IPS-15b (cell line): ENCODE measurements at regions not wholly inside any gene's neighbourhood (a gene's known extent, or its start where the extent isn't known, plus 50 kb on each side); places are given as distances from the start of the nearest gene placed in this dataset.

Experiments
- H3K27me3 ChIP-seq: one replicate; pipeline ENCODE4 v1.6.1; 2013; ENCODE audit warnings: low read length; ENCODE audit not compliant: control insufficient read depth, insufficient read depth
- H3K36me3 ChIP-seq: one replicate; pipeline ENCODE4 v1.6.1; 2013; ENCODE audit warnings: low read length; ENCODE audit not compliant: control insufficient read depth, insufficient read depth
- H3K4me1 ChIP-seq: one replicate; pipeline ENCODE4 v1.6.1; 2013; ENCODE audit warnings: mild to moderate bottlenecking, low read length; ENCODE audit not compliant: control insufficient read depth, insufficient read depth
- H3K4me3 ChIP-seq: one replicate; pipeline ENCODE4 v1.5.1; 2013; ENCODE audit warnings: low read depth, low read length
- H3K9ac ChIP-seq: one replicate; pipeline ENCODE4 v1.6.1; 2013; ENCODE audit warnings: low read depth, mild to moderate bottlenecking, low read length
- H3K9me3 ChIP-seq: one replicate; pipeline ENCODE4 v1.6.1; 2013; ENCODE audit warnings: mild to moderate bottlenecking, low read length; ENCODE audit not compliant: control insufficient read depth, insufficient read depth

DNA sequence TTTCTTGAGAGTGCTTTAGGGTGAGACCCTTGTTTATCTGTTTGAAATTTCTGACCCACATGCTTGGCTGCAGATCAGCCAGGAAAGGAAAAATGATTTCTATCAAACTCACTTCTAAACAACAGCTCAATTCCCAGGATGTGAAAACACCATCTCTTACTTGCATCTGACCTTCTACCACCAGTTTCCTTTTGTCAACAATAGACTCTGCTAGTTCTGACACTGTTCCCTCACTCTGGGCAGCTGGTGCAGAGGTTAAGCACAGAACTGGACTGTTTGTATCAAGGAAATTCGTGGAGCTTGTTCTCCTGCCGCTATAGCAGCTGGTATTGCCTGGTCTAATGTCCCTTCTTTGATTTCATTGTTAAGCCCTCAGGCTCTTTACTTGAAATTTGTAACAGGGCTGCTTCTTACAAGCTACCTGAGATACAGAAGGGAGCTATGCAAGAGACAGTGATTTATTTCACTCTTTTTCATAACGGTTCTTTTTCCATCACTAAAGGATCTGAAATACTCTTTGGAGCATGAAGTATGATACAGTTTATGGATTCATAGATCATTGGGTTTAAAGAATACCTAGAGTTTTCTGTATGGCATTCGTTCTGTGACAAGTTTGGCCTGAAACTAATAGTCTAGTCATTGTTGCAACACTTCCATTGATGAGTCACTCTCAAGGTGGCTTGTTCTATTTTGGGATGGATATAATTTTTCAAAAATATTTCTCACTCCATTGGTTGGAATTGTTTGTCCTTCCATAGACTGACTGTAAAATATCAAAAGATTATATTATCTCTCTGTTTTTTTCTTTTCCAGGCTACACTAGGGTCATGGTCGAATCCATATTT is 178.2 kb upstream of the ZC3H12C start:
- H3K9ac ChIP-seq = no peak overlapping the region
- no peaks in the 10 kb centered on the region for H3K27me3 ChIP-seq
- H3K4me3 ChIP-seq = no peak overlapping the region
- no peaks in the 10 kb centered on the region for H3K4me1 ChIP-seq
- H3K9me3 ChIP-seq = no peaks in the 10 kb centered on the region
- no peaks in the 10 kb centered on the region for H3K36me3 ChIP-seq

DNA sequence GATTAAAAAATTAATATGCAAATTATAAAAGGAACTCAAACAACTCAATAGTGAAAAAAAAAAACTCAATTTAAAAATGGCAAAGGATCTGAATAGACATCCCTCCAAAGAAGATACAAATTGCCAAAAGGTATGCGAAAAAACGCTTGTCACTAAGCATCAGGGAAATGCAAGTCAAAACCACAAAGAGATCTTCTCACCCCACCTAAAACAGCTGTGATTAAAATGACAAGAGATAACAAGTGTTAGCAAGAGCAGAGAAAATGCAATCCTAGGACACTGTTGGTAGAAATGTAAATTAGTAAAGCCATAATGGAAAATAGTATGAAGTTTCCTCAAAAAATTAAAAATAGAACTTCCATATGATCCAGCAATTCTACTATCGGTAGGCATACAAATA is 166.3 kb upstream of the ZC3H12C start:
- Histone ChIP-seq H3K27me3 (no peaks in the 10 kb centered on the region), H3K4me3 (no peak overlapping the region), H3K9ac (no peak overlapping the region), H3K36me3 (no peaks in the 10 kb centered on the region), H3K9me3 (no peaks in the 10 kb centered on the region), H3K4me1 (peaks cover 5% of the 10 kb centered on the region)

DNA sequence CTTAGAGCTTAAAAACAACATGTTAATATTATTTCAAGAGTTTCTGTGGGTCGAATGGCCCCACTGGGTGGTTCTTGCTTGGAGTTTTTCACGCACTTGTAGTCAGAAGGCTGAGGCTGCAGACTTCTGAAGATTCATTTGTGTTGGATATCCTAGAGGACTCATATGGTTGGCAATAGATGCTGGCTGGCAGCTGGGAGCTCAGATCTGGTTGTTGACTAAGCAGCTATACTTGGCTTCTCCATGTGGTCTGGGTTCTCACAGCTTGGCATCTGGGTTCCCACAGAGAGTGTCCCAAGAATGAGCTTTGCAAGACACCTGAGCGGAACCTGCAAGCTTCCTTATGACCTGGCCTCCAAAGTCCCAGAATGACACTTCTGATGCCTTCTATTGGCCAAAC is 163.9 kb upstream of the ZC3H12C start:
- Histone ChIP-seq H3K9ac (no peak overlapping the region), H3K36me3 (no peaks in the 10 kb centered on the region), H3K4me3 (no peak overlapping the region), H3K9me3 (no peaks in the 10 kb centered on the region), H3K27me3 (no peaks in the 10 kb centered on the region), H3K4me1 (peaks cover 5% of the 10 kb centered on the region)

DNA sequence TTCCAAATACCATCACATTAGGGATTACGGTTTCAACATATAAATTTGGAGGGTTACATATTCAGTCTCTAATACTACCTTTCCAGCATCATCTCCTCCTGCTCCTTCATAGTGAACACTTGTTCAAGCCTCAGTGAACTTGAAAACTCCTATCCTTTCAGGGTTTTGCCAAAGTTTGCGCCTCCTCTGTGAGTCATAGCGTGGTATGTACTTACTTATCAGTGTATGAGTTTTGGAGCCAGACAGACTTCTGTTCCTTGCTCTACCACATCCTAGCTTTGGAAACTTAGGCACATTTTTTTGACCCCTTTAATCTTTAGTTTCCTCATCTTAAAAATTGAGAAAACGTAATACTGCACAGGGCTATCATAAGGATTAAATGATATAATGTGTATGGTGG is 160.1 kb upstream of the ZC3H12C start:
- H3K27me3 ChIP-seq = no peaks in the 10 kb centered on the region
- H3K36me3 ChIP-seq = no peaks in the 10 kb centered on the region
- H3K9me3 ChIP-seq = no peaks in the 10 kb centered on the region
- no peak overlapping the region for H3K4me3 ChIP-seq
- H3K9ac ChIP-seq = no peak overlapping the region
- peaks cover 3% of the 10 kb centered on the region for H3K4me1 ChIP-seq

DNA sequence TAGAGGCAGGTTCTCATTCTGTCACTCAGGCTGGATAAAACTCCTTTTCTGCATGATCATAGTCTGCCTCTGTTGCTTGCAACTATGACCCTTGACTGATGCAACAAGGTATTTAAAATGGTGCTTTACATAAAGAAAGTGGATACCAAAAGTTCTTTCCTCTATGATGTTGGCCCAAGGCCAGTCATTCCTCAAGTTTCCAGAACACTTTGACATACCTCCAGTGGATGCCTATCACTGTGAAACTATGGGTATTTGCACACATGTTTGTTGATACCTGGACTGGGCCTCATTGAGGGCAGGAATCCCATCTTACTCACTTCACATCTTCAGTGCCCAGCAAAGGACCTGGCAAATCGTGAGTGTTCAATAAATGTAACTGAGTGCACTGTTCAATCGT is 159.0 kb upstream of the ZC3H12C start:
- Histone ChIP-seq H3K9me3 (no peaks in the 10 kb centered on the region), H3K4me3 (no peak overlapping the region), H3K4me1 (no peaks in the 10 kb centered on the region), H3K9ac (no peak overlapping the region), H3K27me3 (no peaks in the 10 kb centered on the region), H3K36me3 (no peaks in the 10 kb centered on the region)

DNA sequence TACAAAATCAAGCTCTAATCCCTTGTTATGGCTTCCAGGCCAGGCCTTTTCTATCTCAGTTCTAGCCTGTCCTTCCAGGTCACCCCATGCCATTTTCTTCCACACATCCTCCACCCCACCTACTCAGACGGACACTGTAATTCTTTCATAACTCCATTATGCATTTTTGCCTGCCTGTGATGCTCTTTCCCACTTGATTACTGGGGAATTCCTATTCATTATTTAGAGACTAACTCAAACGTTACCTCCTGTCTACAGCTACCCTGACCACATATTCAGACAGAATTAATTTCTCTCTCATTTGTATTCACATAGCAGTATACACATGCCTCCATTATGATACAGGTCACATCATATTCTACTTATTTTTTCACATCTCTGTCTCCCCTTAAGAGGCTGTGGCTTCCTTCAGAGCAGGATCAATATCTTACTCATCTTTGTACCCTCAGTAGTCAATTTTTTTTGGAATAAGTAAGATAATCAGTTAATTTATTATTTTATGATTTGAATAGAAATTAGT is 156.5 kb upstream of the ZC3H12C start:
- H3K9me3 ChIP-seq = no peaks in the 10 kb centered on the region
- H3K9ac ChIP-seq = no peak overlapping the region
- H3K27me3 ChIP-seq = no peaks in the 10 kb centered on the region
- H3K4me1 ChIP-seq = no peaks in the 10 kb centered on the region
- H3K36me3 ChIP-seq = no peaks in the 10 kb centered on the region
- H3K4me3 ChIP-seq = no peak overlapping the region

DNA sequence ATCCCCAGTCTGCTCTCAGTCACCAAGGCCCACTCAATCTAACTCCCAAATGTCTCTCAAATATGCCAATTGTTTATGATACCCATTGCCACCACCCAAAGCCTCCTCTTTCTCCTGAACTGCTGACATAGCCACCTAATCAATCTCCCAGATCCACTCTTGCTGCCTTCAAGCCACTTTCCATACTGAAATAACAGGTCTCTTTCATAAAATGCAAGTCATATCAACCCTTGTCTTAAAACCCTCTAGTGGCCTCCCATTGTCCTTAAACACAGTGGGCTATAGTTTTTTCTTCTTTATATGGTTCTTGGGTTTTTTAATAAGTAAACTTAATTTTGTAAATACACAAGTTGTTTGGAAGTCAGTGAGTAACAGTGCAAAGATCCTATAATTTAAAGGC is 155.2 kb upstream of the ZC3H12C start:
- Histone ChIP-seq H3K4me1 (no peaks in the 10 kb centered on the region), H3K9me3 (no peaks in the 10 kb centered on the region), H3K9ac (no peak overlapping the region), H3K4me3 (no peak overlapping the region), H3K36me3 (no peaks in the 10 kb centered on the region), H3K27me3 (no peaks in the 10 kb centered on the region)

DNA sequence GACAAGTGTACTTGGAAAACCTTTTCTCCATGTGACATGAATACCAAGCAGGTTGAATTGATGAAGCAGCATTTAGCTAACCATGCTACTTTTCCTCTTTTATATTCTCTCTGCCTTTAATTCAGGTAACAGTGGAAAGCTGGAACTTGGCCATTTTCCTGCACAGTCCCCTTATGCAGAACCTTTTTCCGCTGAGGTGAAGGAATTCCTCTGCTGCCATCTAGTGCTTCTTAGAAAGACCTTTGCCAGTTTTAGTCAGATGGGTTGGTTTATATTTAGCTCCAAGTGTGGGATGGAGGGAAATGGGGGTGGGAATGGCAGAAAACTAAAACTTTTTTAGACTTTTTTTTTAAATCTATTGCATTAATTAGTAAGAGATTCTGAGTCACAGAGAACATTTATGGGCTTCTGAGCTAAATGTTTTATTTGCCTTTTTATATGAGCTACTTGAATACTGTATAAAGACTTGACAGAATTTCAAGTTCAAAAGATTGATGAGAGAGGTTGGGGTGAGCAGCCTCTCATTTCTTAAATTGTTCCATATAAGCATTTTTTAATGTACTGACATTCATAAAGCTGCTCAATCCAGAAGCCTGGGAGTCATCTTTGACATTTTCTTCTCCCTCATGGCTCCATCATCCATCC is 153.9 kb upstream of the ZC3H12C start:
- Histone ChIP-seq H3K9ac (no peak overlapping the region), H3K27me3 (no peaks in the 10 kb centered on the region), H3K36me3 (no peaks in the 10 kb centered on the region), H3K9me3 (no peaks in the 10 kb centered on the region), H3K4me1 (no peaks in the 10 kb centered on the region), H3K4me3 (no peak overlapping the region)

DNA sequence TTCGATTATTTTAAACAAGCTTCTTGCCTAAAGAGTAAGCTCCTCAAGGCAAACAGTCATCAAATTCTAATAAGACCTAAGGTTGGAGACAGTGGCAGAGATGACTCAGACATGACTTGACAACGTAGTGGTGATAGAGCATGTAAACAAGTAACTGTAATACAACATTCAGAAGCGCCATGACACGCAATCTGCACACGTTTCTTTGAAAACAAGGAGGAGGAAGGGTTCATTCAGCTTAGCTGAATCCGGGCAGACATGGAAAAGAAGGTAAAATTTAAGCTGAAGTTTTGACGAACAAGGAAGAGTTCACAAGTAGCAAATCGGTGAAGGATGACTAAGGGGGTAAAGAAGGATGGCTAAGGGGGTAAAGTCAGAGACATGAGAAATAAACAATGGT is 152.4 kb upstream of the ZC3H12C start:
- no peak overlapping the region for H3K4me3 ChIP-seq
- H3K9ac ChIP-seq = no peak overlapping the region
- H3K4me1 ChIP-seq = no peaks in the 10 kb centered on the region
- no peaks in the 10 kb centered on the region for H3K27me3 ChIP-seq
- H3K9me3 ChIP-seq = no peaks in the 10 kb centered on the region
- H3K36me3 ChIP-seq = no peaks in the 10 kb centered on the region

DNA sequence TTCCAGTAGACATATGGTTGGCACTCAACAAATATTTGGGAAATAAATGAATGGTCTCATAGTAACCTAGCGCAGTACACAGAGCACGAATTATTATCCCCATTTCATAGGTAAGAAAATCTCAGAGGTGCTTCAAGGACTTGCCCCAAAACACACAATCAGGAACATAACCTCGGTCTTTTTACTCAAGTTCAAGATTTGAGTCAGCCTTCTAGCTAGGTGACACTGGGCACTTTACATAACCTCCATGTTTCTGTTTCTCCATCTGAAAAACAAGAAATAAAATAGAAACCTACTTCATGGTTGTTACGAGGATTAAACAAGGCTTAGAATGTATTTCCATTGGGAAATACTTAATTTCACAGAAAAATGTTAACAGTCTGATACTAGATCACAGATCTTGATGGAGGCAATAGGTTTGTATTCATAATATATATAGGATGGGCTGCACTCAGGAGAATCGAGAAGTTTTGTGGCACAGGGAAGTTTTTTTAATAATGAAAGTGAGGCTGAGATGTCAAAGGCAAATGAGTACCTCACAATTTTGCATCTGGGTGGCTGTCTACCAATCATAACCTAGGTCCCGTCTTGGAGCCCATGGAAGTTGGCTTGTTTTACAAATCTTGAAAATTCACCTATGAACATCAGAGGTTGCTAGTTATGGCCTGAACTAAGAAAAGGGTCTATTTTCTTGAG is 147.4 kb upstream of the ZC3H12C start:
- Histone ChIP-seq H3K9me3 (no peaks in the 10 kb centered on the region), H3K4me3 (no peak overlapping the region), H3K36me3 (no peaks in the 10 kb centered on the region), H3K27me3 (no peaks in the 10 kb centered on the region), H3K4me1 (peaks cover 3% of the 10 kb centered on the region), H3K9ac (no peak overlapping the region)

DNA sequence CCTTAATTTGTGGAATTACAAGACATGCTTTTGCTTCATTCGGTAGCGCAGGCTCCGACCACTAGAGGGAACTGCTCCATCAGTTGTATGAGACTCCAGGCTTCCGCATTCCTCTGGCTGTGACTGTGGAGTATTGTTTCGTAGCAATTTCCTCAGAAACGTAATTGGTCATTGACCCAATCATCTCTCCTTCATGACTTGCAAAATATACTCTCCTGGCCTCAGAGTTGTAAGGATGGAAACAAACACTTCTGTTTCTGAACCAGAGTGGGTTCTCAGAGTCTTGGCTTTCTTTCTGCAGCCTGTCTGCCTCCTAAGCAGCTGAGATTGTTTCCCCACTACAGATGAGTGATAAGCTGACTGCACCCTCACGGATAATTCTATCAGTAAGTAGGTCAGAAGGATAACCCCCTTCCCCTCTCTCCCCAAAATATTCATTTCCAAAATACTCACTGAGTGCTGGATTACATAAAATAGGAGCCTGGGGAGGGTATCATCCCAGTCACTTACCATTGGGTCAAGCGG is 146.8 kb upstream of the ZC3H12C start:
- Histone ChIP-seq H3K4me3 (no peak overlapping the region), H3K27me3 (no peaks in the 10 kb centered on the region), H3K4me1 (peaks cover 3% of the 10 kb centered on the region), H3K36me3 (no peaks in the 10 kb centered on the region), H3K9me3 (no peaks in the 10 kb centered on the region), H3K9ac (no peak overlapping the region)
